Renal cortex interstitium (tissue), 11 donors: ENCODE measurements at regions not wholly inside any gene's neighbourhood (a gene's known extent, or its start where the extent isn't known, plus 50 kb on each side); places are given as distances from the start of the nearest gene placed in this dataset.
A peak's percentile ranks its signal among the peaks of the same experiment; 100 is the strongest.
"Not testable (repeated sequence)": the region's sequence is repeated elsewhere in the genome, so short reads cannot be mapped to it uniquely, and the experiment has no call there.

Experiments
- DNase-seq, 11 donors: peaks; one replicate each; pipeline ENCODE4 v3.0.0-alpha.2; 2013; ENCODE audit warnings: low read depth in 9 of 11, low spot score in 4 of 11; ENCODE audit errors: extremely low read depth in 1 of 11

DNA sequence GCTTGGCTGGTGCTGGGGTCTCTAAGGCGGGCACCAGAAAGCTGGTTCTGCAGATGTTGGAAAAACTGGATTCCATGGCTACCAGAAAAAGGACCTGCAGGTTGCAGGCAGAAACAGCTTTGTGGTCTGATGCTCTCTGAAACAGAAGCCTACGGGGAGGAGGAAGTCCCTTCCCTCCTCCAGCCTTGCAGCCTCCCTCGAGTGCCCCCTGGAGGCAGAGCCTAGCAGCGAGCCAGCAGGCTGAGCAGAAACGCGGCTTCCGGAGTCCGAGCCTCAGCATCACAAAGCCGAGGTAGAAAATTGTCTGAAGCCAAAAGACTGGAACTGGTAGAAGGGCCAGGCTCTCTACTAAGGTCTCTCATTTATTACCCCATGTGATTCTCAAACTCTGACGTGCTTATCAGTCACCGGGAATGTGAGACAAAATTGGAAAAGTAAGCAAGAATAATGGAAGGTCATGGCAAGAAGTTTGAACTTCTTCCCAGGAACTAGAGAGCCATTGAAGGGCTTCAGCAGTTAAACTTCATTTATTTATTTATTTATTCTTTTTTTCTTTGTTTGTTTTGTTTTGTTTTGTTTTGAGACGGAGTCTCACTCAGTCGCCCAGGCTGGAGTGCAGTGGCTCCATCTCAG lies 82.2 kb upstream of the CPSF6 start:
- DNase-seq, result peak; percentile 49 to 78 (median 70)

DNA sequence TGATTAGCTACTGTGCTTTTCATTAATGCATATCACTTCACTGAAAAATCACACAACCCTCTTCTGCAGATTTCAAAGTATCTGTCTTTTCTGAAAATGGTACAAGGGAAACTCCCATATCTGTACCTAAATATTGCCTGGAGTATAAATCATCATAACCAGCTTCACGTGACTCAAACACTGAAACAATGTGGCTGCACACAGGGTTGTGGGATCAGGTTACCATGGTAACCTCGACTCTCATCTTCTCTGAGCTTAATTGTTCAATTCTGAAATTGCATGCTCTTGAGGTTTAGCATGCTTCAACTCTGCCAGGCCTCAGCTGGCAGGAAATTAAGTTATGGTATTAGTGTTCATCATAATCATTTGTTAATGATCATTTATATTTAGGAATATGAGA lies 77.5 kb upstream of the CPSF6 start:
- DNase-seq, result no peak

DNA sequence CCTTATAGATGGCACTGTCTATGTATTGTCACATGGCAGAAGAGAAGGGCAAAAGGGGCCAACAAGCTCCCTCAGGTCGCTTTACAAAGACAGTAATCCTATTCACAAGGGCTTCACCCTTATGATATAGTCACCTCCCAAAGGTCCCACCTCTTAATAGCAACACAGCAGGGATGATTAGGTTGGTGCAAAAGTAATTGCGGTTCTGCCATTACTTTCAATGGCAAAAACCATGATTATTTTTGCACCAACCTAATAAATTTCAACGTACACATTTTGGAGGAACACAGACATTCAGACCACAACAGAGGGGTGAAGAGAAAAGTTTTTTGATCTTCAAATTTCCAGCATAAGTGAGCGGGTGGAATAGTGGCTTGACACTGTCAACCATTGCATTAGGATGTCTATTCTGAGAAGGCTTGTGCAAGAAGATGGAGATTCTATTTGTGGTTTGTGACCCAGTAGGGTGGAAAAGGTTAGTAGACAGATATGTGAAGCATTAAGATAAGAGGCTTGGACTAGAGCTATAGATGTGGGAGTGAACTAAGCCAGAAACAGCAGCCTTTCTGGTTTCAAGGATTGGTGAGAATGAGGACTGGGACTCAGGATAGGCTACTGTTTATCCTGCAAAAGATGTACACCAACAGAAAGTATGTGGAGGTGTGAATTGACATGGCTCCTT lies 75.5 kb upstream of the CPSF6 start:
- DNase-seq, result no peak

DNA sequence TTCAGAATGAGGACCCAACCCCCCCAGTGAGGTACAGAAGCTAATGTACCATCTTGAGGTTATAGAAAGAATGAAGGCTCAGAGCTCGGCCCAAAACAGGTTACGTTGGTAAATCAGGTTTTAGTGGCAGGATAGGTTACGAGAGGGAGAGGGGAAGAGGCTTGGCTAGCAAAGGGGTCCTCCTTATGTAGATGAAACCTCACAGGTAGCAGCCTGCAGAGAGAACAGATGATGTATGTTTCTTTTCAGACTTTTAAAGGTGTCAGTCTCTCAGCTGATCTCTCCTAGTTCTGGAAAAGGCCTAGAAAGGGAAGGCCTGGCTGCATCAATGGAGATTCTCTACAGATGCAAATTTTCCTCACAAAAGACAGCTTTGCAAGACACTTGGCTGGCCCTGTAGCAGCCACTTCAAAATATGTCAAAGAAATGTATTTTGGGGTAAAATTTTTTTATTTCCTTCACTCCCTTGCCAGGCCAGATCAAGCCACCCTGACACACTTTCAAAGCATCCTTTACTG lies 71.7 kb upstream of the CPSF6 start:
- no peak for DNase-seq

DNA sequence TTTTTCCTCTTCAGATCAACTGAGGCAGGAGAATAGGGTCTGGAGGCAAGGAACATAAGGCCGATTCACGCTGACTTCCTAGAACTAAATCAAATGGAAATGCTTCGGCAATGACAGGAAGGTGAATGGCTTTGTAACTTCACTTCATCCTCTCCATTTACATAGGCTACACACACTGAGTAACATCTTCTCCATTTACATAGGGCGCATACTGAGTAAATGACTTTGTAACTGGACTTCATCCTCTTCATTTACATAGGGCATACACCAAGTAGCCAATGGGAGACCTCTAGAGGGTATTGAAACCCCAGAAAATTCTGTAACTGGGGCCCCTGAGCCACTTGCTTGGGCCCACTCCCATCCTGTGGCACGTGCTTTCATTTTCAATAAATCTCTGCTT lies 71.0 kb upstream of the CPSF6 start:
- DNase-seq, result no peak

DNA sequence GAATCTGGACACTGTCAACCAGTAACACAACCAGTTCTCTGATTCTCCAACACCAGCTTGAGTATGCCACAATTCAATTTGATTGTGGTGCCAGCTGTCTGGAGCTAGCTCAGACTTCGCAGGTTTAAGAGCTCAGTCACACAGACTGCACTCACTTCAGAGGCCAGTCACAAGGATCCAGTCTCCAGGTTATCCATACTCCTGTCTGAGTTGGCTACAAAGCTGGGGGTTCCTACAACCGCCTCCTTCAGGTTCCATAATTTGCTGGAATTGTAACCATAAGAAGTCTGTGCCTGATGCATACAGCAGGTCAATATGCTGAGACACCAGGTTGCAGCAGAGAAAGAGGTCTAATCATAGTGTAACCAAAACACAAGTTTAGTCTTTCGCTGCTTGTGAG lies 70.5 kb upstream of the CPSF6 start:
- DNase-seq, result no peak

DNA sequence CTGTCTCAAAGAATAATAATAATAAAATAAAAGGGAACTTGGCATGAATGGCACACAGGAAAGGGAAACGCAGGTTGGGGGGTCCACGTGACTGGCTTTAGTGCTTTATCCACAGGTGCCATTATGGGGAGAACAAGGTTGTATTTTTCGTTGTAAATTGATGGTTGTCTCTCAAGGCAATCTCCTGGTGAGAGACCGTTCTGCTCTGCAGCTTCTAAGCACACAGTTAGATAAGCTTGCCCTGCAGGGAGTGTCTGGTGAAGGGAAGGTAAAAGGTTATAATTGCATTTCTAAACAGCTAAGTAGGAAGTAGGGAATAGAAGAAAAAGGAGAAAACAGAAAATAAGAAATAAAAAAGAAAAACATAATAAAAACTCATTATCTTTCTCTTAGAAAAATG lies 69.1 kb upstream of the CPSF6 start:
- no peak for DNase-seq

DNA sequence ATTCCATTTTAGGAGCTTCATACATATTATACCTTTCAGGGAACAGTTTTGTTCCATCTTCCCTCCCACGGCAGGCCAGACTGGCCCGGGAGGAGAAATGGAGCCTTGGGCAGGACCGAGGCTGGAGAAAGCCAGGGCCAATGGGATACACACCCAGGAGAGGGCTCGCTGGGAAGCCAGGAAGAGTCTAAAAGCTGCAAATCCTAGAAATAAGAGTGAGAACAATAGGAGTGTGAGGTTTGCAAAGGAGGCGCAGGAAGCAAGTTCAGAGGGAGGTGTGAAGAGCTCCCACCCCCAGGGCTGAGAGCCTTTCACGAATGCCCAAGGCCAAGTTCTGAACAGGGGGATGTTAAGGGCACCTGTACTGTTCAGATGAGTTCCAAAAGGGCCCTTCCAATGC lies 67.5 kb upstream of the CPSF6 start:
- DNase-seq, result no peak

DNA sequence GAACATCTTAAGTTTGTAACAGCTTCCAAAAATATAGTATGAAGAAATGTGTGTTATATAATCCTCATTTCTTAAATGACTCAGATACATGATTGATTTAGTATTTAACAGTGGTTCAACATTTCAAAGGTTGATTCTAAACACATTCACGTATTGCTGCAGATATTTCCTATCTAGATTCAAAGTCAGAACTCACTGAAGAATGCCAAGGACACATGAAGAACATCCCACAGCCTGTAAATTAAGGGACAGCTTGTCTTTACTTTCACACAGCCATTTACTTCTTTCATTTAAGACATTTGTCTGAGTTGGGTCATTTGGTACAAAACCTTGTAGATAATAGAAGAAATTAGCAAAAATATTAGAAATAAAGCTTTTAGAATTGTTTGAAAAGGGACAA lies 66.9 kb upstream of the CPSF6 start:
- no peak for DNase-seq

DNA sequence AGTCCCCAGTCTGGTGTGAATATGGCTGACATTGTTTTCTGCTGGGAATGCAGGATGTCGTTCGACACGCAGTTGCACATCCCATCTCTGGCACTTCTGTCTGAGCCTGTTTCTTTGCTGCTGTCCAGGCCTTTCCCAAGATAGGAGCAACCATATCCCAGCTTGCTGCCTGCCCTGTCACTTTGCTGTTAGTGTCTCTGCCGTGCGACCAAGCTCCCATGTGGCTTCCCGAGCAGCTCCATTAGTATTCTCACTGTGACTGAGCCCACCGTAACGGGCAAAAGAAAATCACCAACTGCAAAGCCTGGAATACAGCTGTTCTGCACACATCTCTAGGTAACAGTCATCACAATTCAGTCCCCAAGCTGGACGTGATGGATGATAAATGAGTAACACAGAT lies 66.0 kb upstream of the CPSF6 start:
- no peak for DNase-seq

DNA sequence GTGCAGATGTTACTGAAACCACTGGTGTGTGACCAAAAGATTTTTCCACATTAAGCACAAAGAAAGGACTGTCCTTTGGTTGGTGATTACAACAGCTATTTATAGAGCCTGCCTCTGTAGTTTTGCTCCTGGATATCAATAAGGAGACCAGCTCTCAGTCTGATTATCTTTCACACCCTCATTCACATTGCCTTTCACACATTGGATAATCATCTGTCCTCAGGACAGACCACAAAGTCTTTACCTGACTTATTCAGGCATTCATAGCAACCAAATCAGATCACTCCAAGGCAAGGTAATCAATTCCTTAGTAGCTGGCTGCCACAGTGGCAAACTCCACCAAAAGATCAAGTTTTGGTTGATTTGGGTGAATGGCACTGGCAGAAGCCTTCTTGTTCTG lies 59.6 kb upstream of the CPSF6 start:
- DNase-seq, result no peak

DNA sequence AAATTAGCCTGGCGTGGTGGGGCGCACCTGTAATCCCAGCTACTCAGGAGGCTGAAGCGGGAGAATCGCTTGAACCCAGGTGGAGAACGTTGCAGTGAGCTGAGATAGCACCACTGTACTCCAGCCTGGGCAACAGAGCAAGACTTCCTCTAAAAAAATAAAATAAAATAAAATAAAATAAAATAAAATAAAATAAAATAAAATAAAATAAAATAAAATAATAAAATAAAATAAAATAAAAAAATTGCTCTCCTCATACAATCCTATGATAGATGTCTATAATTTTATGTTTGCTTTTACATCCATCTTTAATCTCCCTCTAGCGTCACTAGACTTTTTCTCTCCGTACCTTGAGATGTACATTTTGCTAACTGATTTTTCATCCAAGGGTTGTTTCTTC lies 51.8 kb upstream of the CPSF6 start:
- not testable (repeated sequence) for DNase-seq

DNA sequence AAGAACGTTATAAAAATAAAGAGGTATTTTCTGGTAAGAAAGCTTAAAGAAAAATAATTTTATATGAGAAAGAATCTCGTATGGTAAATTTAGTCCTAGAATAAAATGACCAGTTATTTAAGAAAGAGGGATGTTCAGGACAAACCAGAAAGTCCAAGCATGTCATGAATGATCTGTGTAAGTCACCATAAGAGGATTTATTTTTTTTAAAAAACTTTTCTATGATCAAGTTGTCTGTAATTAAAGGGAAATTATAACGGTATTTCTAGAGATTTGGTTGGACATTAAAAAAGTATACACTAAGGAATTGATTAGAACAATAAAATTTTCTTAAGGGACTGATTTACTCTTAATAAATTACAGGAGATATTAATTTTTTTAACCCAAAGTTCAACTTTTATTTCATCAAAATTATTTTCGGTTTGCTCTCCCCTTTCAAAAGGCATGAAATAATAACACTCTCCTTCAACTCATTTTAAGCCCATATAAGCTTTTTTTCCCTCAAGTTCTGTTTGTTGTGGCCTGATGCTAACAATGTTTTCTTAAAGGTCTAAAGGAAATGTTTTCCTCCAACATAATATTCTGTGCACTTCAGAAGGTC lies 49.9 kb upstream of the CPSF6 start:
- no peak for DNase-seq
